ENCODE measurements at regions not wholly inside any gene's neighbourhood (a gene's known extent, or its start where the extent isn't known, plus 50 kb on each side); places are given as distances from the start of the nearest gene placed in this dataset.

GRCh38 chr7:112958775-112959174 lies 127.9 kb downstream of the GPR85 start:
- TF ChIP-seq POLR2AphosphoS5 (IDR thresholded peaks at IDR 0.05; ENCODE audit: low read depth, low read length) (no peak), TAF1 (IDR thresholded peaks at IDR 0.05; ENCODE audit: borderline replicate concordance, insufficient read depth, low read length) (no peak), REST (IDR thresholded peaks at IDR 0.05; ENCODE audit: insufficient read depth in 1 of 2, low read depth in 2 of 2, low read length in 2 of 2) (no peak)
